ENCODE measurements at regions not wholly inside any gene's neighbourhood (a gene's known extent, or its start where the extent isn't known, plus 50 kb on each side); places are given as distances from the start of the nearest gene placed in this dataset.
A peak's percentile ranks its signal among the peaks of the same experiment; 100 is the strongest.

- H3K4me1 ChIP-seq (ENCODE audit: insufficient read depth, poor library complexity, severe bottlenecking), result no peaks in the 10 kb centered on the region
- peaks cover 2% of the 10 kb centered on the region for H3K9me3 ChIP-seq (ENCODE audit: severe bottlenecking)
- peaks cover 4% of the 10 kb centered on the region for H3K27me3 ChIP-seq (ENCODE audit: insufficient read depth, poor library complexity, severe bottlenecking)
- ATAC-seq (ENCODE audit: low read depth) (no peak), DNase-seq (ENCODE audit: low spot score) (no peak)
- H3K27ac ChIP-seq (ENCODE audit: poor library complexity, severe bottlenecking), result no peak overlapping the region
- H3K36me3 ChIP-seq (ENCODE audit: low read depth), result no peaks in the 10 kb centered on the region
- TF ChIP-seq CTCF (IDR thresholded peaks at IDR 0.05; ENCODE audit: poor library complexity, severe bottlenecking), result no peak
- no peak overlapping the region for H3K4me3 ChIP-seq (ENCODE audit: severe bottlenecking)
These were observed 72.2 kb upstream of the GJB5 start for GRCh38 chr1:34682452-34683223.

GRCh38 chr1:34683616-34684015, 71.2 kb upstream of the GJB5 start:
- TF ChIP-seq CTCF (IDR thresholded peaks at IDR 0.05; ENCODE audit: poor library complexity, severe bottlenecking), result no peak
- Histone ChIP-seq H3K27ac (ENCODE audit: poor library complexity, severe bottlenecking) (no peak overlapping the region), H3K27me3 (ENCODE audit: insufficient read depth, poor library complexity, severe bottlenecking) (no peaks in the 10 kb centered on the region), H3K36me3 (ENCODE audit: low read depth) (no peaks in the 10 kb centered on the region), H3K9me3 (ENCODE audit: severe bottlenecking) (peaks cover 2% of the 10 kb centered on the region), H3K4me1 (ENCODE audit: insufficient read depth, poor library complexity, severe bottlenecking) (no peaks in the 10 kb centered on the region), H3K4me3 (ENCODE audit: severe bottlenecking) (no peak overlapping the region)
- ATAC-seq (ENCODE audit: low read depth) (no peak), DNase-seq (ENCODE audit: low spot score) (no peak)

- DNase-seq (ENCODE audit: low spot score), result no peak
- Histone ChIP-seq H3K36me3 (ENCODE audit: low read depth) (no peaks in the 10 kb centered on the region), H3K27ac (ENCODE audit: poor library complexity, severe bottlenecking) (no peak overlapping the region), H3K4me3 (ENCODE audit: severe bottlenecking) (no peak overlapping the region), H3K9me3 (ENCODE audit: severe bottlenecking) (peaks cover 2% of the 10 kb centered on the region), H3K27me3 (ENCODE audit: insufficient read depth, poor library complexity, severe bottlenecking) (no peaks in the 10 kb centered on the region), H3K4me1 (ENCODE audit: insufficient read depth, poor library complexity, severe bottlenecking) (no peaks in the 10 kb centered on the region)
- no peak for TF ChIP-seq CTCF (IDR thresholded peaks at IDR 0.05; ENCODE audit: poor library complexity, severe bottlenecking)
- ATAC-seq (ENCODE audit: low read depth), result peak; percentile 31; the same call in 1 of the 3 replicates
These were observed 70.6 kb upstream of the GJB5 start for GRCh38 chr1:34684266-34684665.

- Histone ChIP-seq H3K27me3 (ENCODE audit: insufficient read depth, poor library complexity, severe bottlenecking) (no peaks in the 10 kb centered on the region), H3K36me3 (ENCODE audit: low read depth) (no peaks in the 10 kb centered on the region), H3K4me1 (ENCODE audit: insufficient read depth, poor library complexity, severe bottlenecking) (peaks cover 4% of the 10 kb centered on the region), H3K27ac (ENCODE audit: poor library complexity, severe bottlenecking) (no peak overlapping the region), H3K9me3 (ENCODE audit: severe bottlenecking) (peaks cover 2% of the 10 kb centered on the region), H3K4me3 (ENCODE audit: severe bottlenecking) (no peak overlapping the region)
- no peak for TF ChIP-seq CTCF (IDR thresholded peaks at IDR 0.05; ENCODE audit: poor library complexity, severe bottlenecking)
- DNase-seq (ENCODE audit: low spot score) (no peak), ATAC-seq (ENCODE audit: low read depth) (no peak)
These were observed 69.6 kb upstream of the GJB5 start for GRCh38 chr1:34685225-34685624.

- Histone ChIP-seq H3K9me3 (ENCODE audit: severe bottlenecking) (peaks cover 2% of the 10 kb centered on the region), H3K27ac (ENCODE audit: poor library complexity, severe bottlenecking) (no peak overlapping the region), H3K36me3 (ENCODE audit: low read depth) (no peaks in the 10 kb centered on the region), H3K27me3 (ENCODE audit: insufficient read depth, poor library complexity, severe bottlenecking) (no peaks in the 10 kb centered on the region), H3K4me3 (ENCODE audit: severe bottlenecking) (no peak overlapping the region), H3K4me1 (ENCODE audit: insufficient read depth, poor library complexity, severe bottlenecking) (peaks cover 7% of the 10 kb centered on the region)
- no peak for DNase-seq (ENCODE audit: low spot score)
- ATAC-seq (ENCODE audit: low read depth), result no peak
- TF ChIP-seq CTCF (IDR thresholded peaks at IDR 0.05; ENCODE audit: poor library complexity, severe bottlenecking), result no peak
These were observed 68.3 kb upstream of the GJB5 start for GRCh38 chr1:34686531-34686930.
